ENCODE measurements at regions not wholly inside any gene's neighbourhood (a gene's known extent, or its start where the extent isn't known, plus 50 kb on each side); places are given as distances from the start of the nearest gene placed in this dataset.

GRCh38 chr14:86203843-86204242, 673.9 kb downstream of the FLRT2 start:
- TF ChIP-seq CTCF (IDR thresholded peaks at IDR 0.05; ENCODE audit: low read depth, low read length, missing control alignments), result no peak

DNA sequence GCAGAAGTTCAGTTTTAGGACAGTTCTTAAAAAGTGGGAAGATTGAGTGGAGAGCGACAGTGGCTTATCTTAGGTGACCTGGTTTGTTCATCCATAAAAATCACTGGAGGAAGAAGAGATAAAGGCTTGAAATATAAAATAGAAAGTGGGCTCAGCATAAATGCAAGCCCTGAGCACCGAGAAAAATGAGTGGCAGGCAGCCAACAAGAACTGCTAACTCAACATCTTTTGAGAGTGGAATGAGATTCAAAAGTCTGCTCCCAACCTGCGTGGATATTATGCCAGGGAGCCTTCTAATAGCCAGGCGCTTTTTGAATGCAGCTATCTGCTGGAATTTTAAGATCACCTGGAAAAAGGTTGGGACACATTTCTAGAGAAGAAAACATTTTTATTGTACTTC, 666.5 kb downstream of the FLRT2 start:
- Histone ChIP-seq H3K27ac (no peak overlapping the region), H3K36me3 (replicated peaks) (no peaks in the 10 kb centered on the region), H3K4me3 (ENCODE audit: low read depth, low read length) (no peak overlapping the region), H3K27me3 (replicated peaks) (no peaks in the 10 kb centered on the region)
- DNase-seq, result no peak
- in situ Hi-C loops (cut with HindIII; ENCODE audit: low pct_ligation_motif_present, low sequenced_read_pairs), result no loop called here
- TF ChIP-seq CTCF (IDR thresholded peaks at IDR 0.05; ENCODE audit: low read depth, low read length, missing control alignments), result no peak

More at GRCh38 chr14:86203843-86204242, 673.9 kb downstream of the FLRT2 start:
- DNase-seq, result no peak
- no peak overlapping the region for H3K27ac ChIP-seq
- H3K27me3 ChIP-seq (replicated peaks), result no peaks in the 10 kb centered on the region
- H3K36me3 ChIP-seq (replicated peaks), result no peaks in the 10 kb centered on the region
- H3K4me3 ChIP-seq (ENCODE audit: low read depth, low read length), result no peak overlapping the region
- in situ Hi-C loops (cut with HindIII; ENCODE audit: low pct_ligation_motif_present, low sequenced_read_pairs), result no loop called here

GRCh38 chr14:86193756-86194155, 663.8 kb downstream of the FLRT2 start:
- Histone ChIP-seq H3K27me3 (replicated peaks) (no peaks in the 10 kb centered on the region), H3K4me3 (ENCODE audit: low read depth, low read length) (no peak overlapping the region), H3K36me3 (replicated peaks) (no peaks in the 10 kb centered on the region), H3K27ac (no peak overlapping the region)
- no peak for TF ChIP-seq CTCF (IDR thresholded peaks at IDR 0.05; ENCODE audit: low read depth, low read length, missing control alignments)
- in situ Hi-C loops (cut with HindIII; ENCODE audit: low pct_ligation_motif_present, low sequenced_read_pairs), result no loop called here
- no peak for DNase-seq

- no peak for TF ChIP-seq CTCF (IDR thresholded peaks at IDR 0.05; ENCODE audit: low read depth, low read length, missing control alignments)
- no peak overlapping the region for H3K27ac ChIP-seq
- in situ Hi-C loops (cut with HindIII; ENCODE audit: low pct_ligation_motif_present, low sequenced_read_pairs), result no loop called here
- no peak for DNase-seq
- no peaks in the 10 kb centered on the region for H3K36me3 ChIP-seq (replicated peaks)
- H3K4me3 ChIP-seq (ENCODE audit: low read depth, low read length), result no peak overlapping the region
- no peaks in the 10 kb centered on the region for H3K27me3 ChIP-seq (replicated peaks)
Observed at GRCh38 chr14:86179980-86180379, 650.0 kb downstream of the FLRT2 start.

GRCh38 chr14:86168371-86168770, 638.4 kb downstream of the FLRT2 start:
- H3K27ac ChIP-seq, result no peak overlapping the region
- no peak for TF ChIP-seq CTCF (IDR thresholded peaks at IDR 0.05; ENCODE audit: low read depth, low read length, missing control alignments)
- H3K36me3 ChIP-seq (replicated peaks), result no peaks in the 10 kb centered on the region
- H3K27me3 ChIP-seq (replicated peaks), result no peaks in the 10 kb centered on the region
- in situ Hi-C loops (cut with HindIII; ENCODE audit: low pct_ligation_motif_present, low sequenced_read_pairs), result no loop called here
- no peak for DNase-seq
- H3K4me3 ChIP-seq (ENCODE audit: low read depth, low read length), result no peak overlapping the region

DNA sequence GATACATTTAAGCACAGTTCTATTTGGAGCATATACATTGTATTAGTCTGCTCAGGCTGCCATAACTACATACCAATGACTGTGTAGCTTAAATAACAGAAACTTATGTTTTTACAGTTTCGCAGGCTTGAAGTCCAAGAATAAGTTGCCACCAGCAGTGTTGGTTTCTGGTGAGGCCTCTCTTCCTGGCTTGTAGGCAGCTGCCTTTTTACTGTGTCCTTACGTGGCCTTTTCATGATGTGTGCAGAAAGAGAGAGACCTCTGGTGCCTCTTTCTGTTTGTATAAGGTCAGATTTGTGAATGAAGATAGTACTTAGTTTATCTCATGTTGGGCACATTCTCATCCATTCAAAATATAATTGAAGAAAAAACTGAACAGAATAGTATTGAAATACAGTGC, 636.6 kb downstream of the FLRT2 start:
- Histone ChIP-seq H3K36me3 (replicated peaks) (no peaks in the 10 kb centered on the region), H3K4me3 (ENCODE audit: low read depth, low read length) (no peak overlapping the region), H3K27me3 (replicated peaks) (no peaks in the 10 kb centered on the region), H3K27ac (no peak overlapping the region)
- DNase-seq, result no peak
- in situ Hi-C loops (cut with HindIII; ENCODE audit: low pct_ligation_motif_present, low sequenced_read_pairs), result no loop called here
- no peak for TF ChIP-seq CTCF (IDR thresholded peaks at IDR 0.05; ENCODE audit: low read depth, low read length, missing control alignments)
